Esophagus squamous epithelium (tissue), 4 donors: ENCODE measurements at regions not wholly inside any gene's neighbourhood (a gene's known extent, or its start where the extent isn't known, plus 50 kb on each side); places are given as distances from the start of the nearest gene placed in this dataset.

Experiments
- CTCF ChIP-seq, 6 experiments: fragments of 450-650 bp in 4 of 6; fragments of 200-600 bp in 2 of 6; sonication (generic) in 2 of 6; IDR thresholded peaks; one replicate each; pipeline ENCODE4 v1.5.1; 2016 to 2019; ENCODE audit warnings: antibody characterized with exemption in 6 of 6, mild to moderate bottlenecking in 4 of 6, moderate library complexity in 4 of 6
- POLR2A ChIP-seq, 4 donors: fragments of 450-650 bp; IDR thresholded peaks; one replicate each; pipeline ENCODE4 v1.6.1; 2017; ENCODE audit warnings: antibody characterized with exemption in 4 of 4, mild to moderate bottlenecking in 4 of 4, moderate library complexity in 3 of 4

GRCh38 chr18:67358947-67359346, 157.6 kb downstream of the DSEL start:
- no peak for TF ChIP-seq CTCF (IDR thresholded peaks at IDR 0.05)
- no peak for TF ChIP-seq POLR2A (IDR thresholded peaks at IDR 0.05)
